ENCODE measurements at regions not wholly inside any gene's neighbourhood (a gene's known extent, or its start where the extent isn't known, plus 50 kb on each side); places are given as distances from the start of the nearest gene placed in this dataset.
A peak's percentile ranks its signal among the peaks of the same experiment; 100 is the strongest.

DNA sequence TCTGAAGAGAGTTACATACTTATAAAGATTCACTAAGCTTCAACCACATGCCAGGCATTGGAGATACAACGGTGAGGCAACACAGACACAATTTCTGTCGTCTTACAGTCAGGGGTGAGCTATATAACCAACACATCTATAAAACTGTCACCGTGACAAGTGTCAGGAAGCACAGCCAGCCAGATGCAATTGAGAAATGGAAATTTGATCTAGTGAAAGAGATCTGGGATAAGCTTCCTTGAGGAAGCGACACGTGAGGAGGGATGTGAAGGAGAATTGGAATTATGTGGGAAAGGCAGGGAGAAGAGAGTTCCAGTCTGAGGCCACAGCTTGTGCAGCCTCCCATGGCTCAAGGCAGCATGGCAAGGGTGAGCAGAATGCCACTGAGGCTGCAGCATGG lies 50.9 kb upstream of the ZNF354B start:
- H3K4me3 Mint-ChIP-seq: no peak overlapping the region
- H3K27me3 Mint-ChIP-seq (ENCODE audit: low read depth): peaks cover 7% of the 10 kb centered on the region
- DNase-seq: no peak
- peaks cover 0 to 2% of the 10 kb centered on the region in 2 donors for H3K9me3 Mint-ChIP-seq
- H3K4me1 Mint-ChIP-seq (ENCODE audit: low read depth): no peaks in the 10 kb centered on the region
- no peaks in the 10 kb centered on the region for H3K36me3 Mint-ChIP-seq (ENCODE audit: insufficient read depth in 2 of 2)
- no peak overlapping the region for H3K27ac Mint-ChIP-seq
- no peak for ATAC-seq (replicated peaks in 1 of 2)

GRCh38 chr5:178801021-178801420 lies 58.7 kb upstream of the ZNF354B start:
- Mint-ChIP-seq H3K36me3 (ENCODE audit: insufficient read depth in 2 of 2) (peaks cover 0 to 2% of the 10 kb centered on the region in 2 donors), H3K4me3 (no peak overlapping the region)

DNA sequence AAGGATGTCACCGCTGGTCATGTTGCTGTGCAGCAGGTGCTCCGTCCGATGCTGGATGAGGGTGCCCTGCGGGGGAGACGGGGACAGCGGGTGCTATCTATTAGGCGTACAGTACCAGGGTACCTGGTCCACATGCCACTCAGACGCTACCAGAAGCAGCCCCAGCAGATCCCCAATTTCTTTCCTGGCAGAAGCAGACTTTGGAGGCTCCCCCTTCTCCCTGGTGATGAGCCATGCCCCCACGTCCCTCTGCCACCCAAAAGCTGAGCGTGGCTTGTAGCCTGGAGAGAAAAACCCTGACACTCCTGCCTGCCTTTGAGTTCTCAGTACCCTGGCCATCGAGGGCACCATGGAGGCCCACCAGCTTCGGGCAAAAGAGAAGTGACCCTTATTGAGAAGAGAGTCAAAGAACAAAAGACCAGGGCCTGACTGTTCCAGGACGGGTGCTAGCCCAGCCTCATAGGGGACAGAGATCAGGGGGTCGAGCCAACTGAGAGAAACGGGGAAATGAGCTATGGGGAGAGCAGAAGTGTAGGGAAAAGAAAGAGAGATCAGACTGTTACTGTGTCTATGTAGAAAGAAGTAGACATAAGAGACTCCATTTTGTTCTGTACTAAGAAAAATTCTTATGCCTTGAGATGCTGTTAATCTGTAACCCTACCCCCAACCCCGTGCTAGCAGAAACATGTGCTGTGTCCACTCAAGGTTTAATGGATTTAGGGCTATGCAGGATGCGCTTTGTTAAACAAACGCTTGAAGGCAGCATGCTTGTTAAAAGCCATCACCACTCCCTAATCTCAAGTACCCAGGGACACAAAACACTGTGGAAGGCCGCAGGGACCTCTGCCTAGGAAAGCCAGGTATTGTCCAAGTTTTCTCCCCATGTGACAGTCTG lies 62.0 kb upstream of the ZNF354B start:
- ATAC-seq (replicated peaks in 1 of 2) (no peak), DNase-seq (no peak)
- H3K36me3 Mint-ChIP-seq (ENCODE audit: insufficient read depth in 2 of 2): peaks cover 0 to 2% of the 10 kb centered on the region in 2 donors
- no peak overlapping the region for H3K4me3 Mint-ChIP-seq
- H3K27ac Mint-ChIP-seq: no peak overlapping the region
- no peaks in the 10 kb centered on the region for H3K4me1 Mint-ChIP-seq (ENCODE audit: low read depth)
- no peaks in the 10 kb centered on the region for H3K27me3 Mint-ChIP-seq (ENCODE audit: low read depth)
- peaks cover 2% of the 10 kb centered on the region in 2 donors for H3K9me3 Mint-ChIP-seq

More at GRCh38 chr5:178801021-178801420, 58.7 kb upstream of the ZNF354B start:
- DNase-seq (no peak), ATAC-seq (replicated peaks in 1 of 2) (no peak)
- Mint-ChIP-seq H3K9me3 (peaks cover 2 to 5% of the 10 kb centered on the region in 2 donors), H3K27me3 (ENCODE audit: low read depth) (no peaks in the 10 kb centered on the region), H3K27ac (no peak overlapping the region), H3K4me1 (ENCODE audit: low read depth) (no peaks in the 10 kb centered on the region)

DNA sequence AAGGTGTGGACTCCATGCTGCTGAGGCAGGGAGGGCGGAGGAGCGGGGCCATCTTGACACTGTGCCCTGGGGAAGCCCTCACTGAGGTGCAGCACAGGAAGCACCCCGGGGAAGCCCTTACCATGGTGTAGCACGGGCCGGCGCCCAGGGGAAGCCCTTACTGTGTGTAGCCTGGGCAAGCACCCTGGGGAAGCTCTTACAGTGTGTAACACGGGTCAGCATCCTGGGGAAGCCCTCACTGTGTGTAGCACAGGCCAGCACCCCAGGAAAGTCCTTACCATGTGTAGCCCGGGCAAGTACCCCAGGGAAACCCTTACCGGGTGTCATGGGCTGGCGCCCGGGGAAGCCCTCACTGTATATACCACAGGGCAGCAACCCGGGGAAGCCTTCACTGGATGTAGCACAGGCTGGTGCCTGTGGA lies 62.6 kb upstream of the ZNF354B start:
- H3K9me3 Mint-ChIP-seq: peaks cover 2% of the 10 kb centered on the region in 2 donors
- no peaks in the 10 kb centered on the region for H3K27me3 Mint-ChIP-seq (ENCODE audit: low read depth)
- H3K36me3 Mint-ChIP-seq (ENCODE audit: insufficient read depth in 2 of 2): peaks cover 0 to 2% of the 10 kb centered on the region in 2 donors
- no peak overlapping the region for H3K27ac Mint-ChIP-seq
- ATAC-seq (replicated peaks in 1 of 2) (peak; percentile 54 to 83), DNase-seq (peak in 1 of 2 donors; percentile 23)
- no peaks in the 10 kb centered on the region for H3K4me1 Mint-ChIP-seq (ENCODE audit: low read depth)
- H3K4me3 Mint-ChIP-seq: no peak overlapping the region

- no peaks in the 10 kb centered on the region for H3K27me3 Mint-ChIP-seq (ENCODE audit: low read depth)
- DNase-seq (no peak), ATAC-seq (replicated peaks in 1 of 2) (no peak)
- no peaks in the 10 kb centered on the region for H3K4me1 Mint-ChIP-seq (ENCODE audit: low read depth)
- no peak overlapping the region for H3K27ac Mint-ChIP-seq
- peaks cover 0 to under 1% of the 10 kb centered on the region in 2 donors for H3K36me3 Mint-ChIP-seq (ENCODE audit: insufficient read depth in 2 of 2)
- H3K9me3 Mint-ChIP-seq: peaks cover 1 to 2% of the 10 kb centered on the region in 2 donors
- H3K4me3 Mint-ChIP-seq: no peak overlapping the region
These were observed 63.4 kb upstream of the ZNF354B start for GRCh38 chr5:178796165-178796945.

DNA sequence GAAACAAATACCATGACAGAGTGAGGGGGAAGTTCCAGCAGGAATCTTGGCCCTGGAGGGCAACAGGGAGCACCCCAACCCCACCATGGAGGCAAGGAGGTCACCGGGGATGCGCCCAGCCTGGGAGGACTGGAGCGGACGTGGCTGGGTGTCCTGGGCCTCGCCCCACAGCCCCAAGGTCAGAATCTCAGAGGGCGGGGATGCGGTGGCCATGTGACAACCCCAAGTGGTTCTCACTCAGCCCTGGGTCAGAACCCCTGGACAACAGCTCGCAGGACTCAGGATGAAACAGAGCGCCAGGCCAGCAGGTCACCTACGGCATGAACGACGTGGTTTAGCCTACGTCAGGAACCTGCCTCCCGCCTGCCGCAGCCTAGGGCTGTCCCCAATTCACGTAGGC lies 64.0 kb upstream of the ZNF354A start:
- H3K4me3 Mint-ChIP-seq: no peak overlapping the region
- no peaks in the 10 kb centered on the region for H3K4me1 Mint-ChIP-seq (ENCODE audit: low read depth)
- H3K9me3 Mint-ChIP-seq: no peaks in the 10 kb centered on the region
- ATAC-seq (replicated peaks in 1 of 2) (no peak), DNase-seq (no peak)
- no peak overlapping the region for H3K27ac Mint-ChIP-seq
- H3K27me3 Mint-ChIP-seq (ENCODE audit: low read depth): no peaks in the 10 kb centered on the region
- no peaks in the 10 kb centered on the region for H3K36me3 Mint-ChIP-seq (ENCODE audit: insufficient read depth in 2 of 2)

- H3K36me3 Mint-ChIP-seq (ENCODE audit: insufficient read depth in 2 of 2): no peaks in the 10 kb centered on the region
- H3K4me1 Mint-ChIP-seq (ENCODE audit: low read depth): no peaks in the 10 kb centered on the region
- no peaks in the 10 kb centered on the region for H3K27me3 Mint-ChIP-seq (ENCODE audit: low read depth)
- no peak overlapping the region for H3K27ac Mint-ChIP-seq
- ATAC-seq (replicated peaks in 1 of 2): no peak
- DNase-seq: no peak
- no peak overlapping the region for H3K4me3 Mint-ChIP-seq
- no peaks in the 10 kb centered on the region for H3K9me3 Mint-ChIP-seq
These were observed 63.2 kb upstream of the ZNF354A start for GRCh38 chr5:178793696-178794095.

GRCh38 chr5:178793151-178793550 lies 62.7 kb upstream of the ZNF354A start:
- H3K9me3 Mint-ChIP-seq: no peaks in the 10 kb centered on the region
- no peak for ATAC-seq (replicated peaks in 1 of 2)
- no peak overlapping the region for H3K27ac Mint-ChIP-seq
- no peaks in the 10 kb centered on the region for H3K4me1 Mint-ChIP-seq (ENCODE audit: low read depth)
- no peaks in the 10 kb centered on the region for H3K27me3 Mint-ChIP-seq (ENCODE audit: low read depth)
- H3K36me3 Mint-ChIP-seq (ENCODE audit: insufficient read depth in 2 of 2): no peaks in the 10 kb centered on the region
- peak; percentile 35 to 36 for DNase-seq
- no peak overlapping the region for H3K4me3 Mint-ChIP-seq

DNA sequence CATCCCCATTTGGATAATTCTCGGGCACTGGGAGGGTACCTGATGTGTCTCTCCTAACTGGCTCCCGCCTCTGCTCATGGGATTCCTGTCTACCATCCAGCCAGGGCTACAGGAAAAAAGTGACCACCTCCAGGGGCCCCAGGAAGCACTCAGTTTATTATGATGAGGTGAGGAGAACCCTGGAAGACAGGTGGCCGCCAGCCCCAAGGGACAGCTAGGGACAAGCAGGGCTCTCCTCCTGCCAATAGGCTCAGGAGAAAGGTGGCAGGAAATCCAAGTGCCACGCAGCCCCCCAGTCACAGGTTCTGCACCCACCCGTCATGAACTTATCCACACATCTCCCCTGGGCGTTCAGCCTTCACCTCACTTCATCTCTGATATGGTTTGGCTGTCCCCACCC lies 61.5 kb upstream of the ZNF354A start:
- H3K4me3 Mint-ChIP-seq: no peak overlapping the region

DNA sequence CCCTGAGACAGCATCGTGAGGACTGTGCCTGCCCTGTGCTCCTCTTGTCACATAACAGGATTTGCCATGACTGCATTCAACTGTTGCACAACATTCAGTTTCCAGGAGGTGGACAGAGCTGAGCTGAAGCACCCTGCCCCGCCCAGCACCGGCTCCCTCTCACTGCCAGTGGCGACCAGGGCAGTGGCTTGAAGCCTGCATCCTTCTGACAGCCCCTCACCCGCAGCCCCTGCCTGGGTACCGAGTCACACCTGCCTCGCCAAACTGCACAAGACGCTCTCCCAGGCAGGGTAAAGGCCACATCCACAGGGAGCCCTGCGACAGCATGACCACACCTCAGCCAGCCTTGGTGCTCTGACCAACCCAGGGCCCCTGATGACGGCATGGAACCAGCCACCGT lies 59.9 kb upstream of the ZNF354A start:
- ATAC-seq (replicated peaks in 1 of 2): no peak
- H3K27me3 Mint-ChIP-seq (ENCODE audit: low read depth): no peaks in the 10 kb centered on the region
- H3K4me1 Mint-ChIP-seq (ENCODE audit: low read depth): no peaks in the 10 kb centered on the region
- no peaks in the 10 kb centered on the region for H3K36me3 Mint-ChIP-seq (ENCODE audit: insufficient read depth in 2 of 2)
- DNase-seq: no peak
- no peak overlapping the region for H3K27ac Mint-ChIP-seq
- H3K4me3 Mint-ChIP-seq: no peak overlapping the region
- H3K9me3 Mint-ChIP-seq: no peaks in the 10 kb centered on the region

More for the DNA sequence above, 61.5 kb upstream of the ZNF354A start:
- no peaks in the 10 kb centered on the region for H3K4me1 Mint-ChIP-seq (ENCODE audit: low read depth)
- no peak overlapping the region for H3K27ac Mint-ChIP-seq
- no peaks in the 10 kb centered on the region for H3K9me3 Mint-ChIP-seq
- DNase-seq (no peak), ATAC-seq (replicated peaks in 1 of 2) (no peak)
- no peaks in the 10 kb centered on the region for H3K36me3 Mint-ChIP-seq (ENCODE audit: insufficient read depth in 2 of 2)
- no peaks in the 10 kb centered on the region for H3K27me3 Mint-ChIP-seq (ENCODE audit: low read depth)

GRCh38 chr5:178788381-178789085 lies 58.1 kb upstream of the ZNF354A start:
- Mint-ChIP-seq H3K9me3 (no peaks in the 10 kb centered on the region), H3K27me3 (ENCODE audit: low read depth) (no peaks in the 10 kb centered on the region), H3K27ac (no peak overlapping the region), H3K36me3 (ENCODE audit: insufficient read depth in 2 of 2) (no peaks in the 10 kb centered on the region), H3K4me1 (ENCODE audit: low read depth) (no peaks in the 10 kb centered on the region), H3K4me3 (no peak overlapping the region)
- ATAC-seq (replicated peaks in 1 of 2) (no peak), DNase-seq (no peak)

DNA sequence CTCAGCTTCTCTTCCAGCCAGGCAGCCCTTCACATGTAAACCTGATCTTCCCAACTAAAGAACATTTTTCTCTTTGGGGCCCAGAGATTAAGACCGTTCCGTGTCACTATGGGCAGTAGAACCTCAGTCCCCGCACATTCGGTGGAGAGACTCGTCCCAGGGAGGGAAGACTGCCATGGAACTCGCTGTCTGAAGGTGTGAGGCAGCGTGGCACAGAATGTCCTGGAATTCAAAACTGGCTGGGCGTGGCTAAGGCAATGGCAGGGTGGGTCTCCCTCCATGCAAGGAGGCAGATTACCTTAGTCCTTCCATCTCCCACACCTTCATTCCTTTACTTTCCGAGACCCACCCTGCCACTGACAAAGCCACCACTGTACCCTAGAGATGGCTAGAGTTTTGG lies 57.4 kb upstream of the ZNF354A start:
- Mint-ChIP-seq H3K36me3 (ENCODE audit: insufficient read depth in 2 of 2) (no peaks in the 10 kb centered on the region), H3K9me3 (no peaks in the 10 kb centered on the region), H3K4me1 (ENCODE audit: low read depth) (no peaks in the 10 kb centered on the region), H3K4me3 (no peak overlapping the region), H3K27ac (no peak overlapping the region), H3K27me3 (ENCODE audit: low read depth) (no peaks in the 10 kb centered on the region)
- no peak for DNase-seq
- no peak for ATAC-seq (replicated peaks in 1 of 2)

Data from activated T-cell treated with anti-CD3 and anti-CD28 coated beads, Interleukin-2, amount 50 U/mL, for 72 hours (primary cell).